ENCODE measurements at regions not wholly inside any gene's neighbourhood (a gene's known extent, or its start where the extent isn't known, plus 50 kb on each side); places are given as distances from the start of the nearest gene placed in this dataset.

- TF ChIP-seq POLR2AphosphoS5 (IDR thresholded peaks at IDR 0.05; ENCODE audit: low read depth) (no peak), JUNB (IDR thresholded peaks at IDR 0.05; ENCODE audit: unreplicated experiment) (no peak), CTCF (conservative IDR thresholded peaks at IDR 0.05; ENCODE audit: low read depth in 2 of 2) (no peak), EZH2 (IDR thresholded peaks at IDR 0.05; ENCODE audit: low read depth, unreplicated experiment) (no peak), REST (IDR thresholded peaks at IDR 0.05; ENCODE audit: unreplicated experiment) (no peak)
These were observed 293.2 kb upstream of the ZNF804A start for GRCh38 chr2:184305105-184305504.

Measured in GM23338 (cell line).